ENCODE measurements at regions not wholly inside any gene's neighbourhood (a gene's known extent, or its start where the extent isn't known, plus 50 kb on each side); places are given as distances from the start of the nearest gene placed in this dataset.
"Not testable (repeated sequence)": the region's sequence is repeated elsewhere in the genome, so short reads cannot be mapped to it uniquely, and the experiment has no call there.

DNA sequence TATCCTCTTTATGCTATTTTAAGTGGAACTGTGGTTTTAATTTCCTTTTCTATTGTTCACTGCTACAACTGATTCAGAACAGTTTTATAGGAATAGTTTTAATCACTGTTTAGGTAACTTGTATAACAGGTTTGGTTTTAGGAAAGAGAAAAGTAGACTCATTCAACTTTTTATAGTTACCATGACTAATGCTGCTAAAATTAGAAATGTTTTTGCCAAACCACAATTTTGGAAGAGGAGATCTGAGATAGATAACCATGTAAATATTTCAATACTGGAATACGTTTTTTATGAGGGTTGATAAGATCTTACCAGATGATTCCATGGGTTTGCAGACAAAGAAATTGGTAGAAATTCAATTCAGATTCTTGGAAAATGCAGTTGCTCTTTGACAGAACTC lies 404.6 kb upstream of the ARRDC3 start:
- H3K27ac Mint-ChIP-seq (ENCODE audit: unreplicated experiment): no peak overlapping the region
- DNase-seq: no peak
- H3K27me3 Mint-ChIP-seq (ENCODE audit: unreplicated experiment): no peaks in the 10 kb centered on the region
- no peaks in the 10 kb centered on the region for H3K9me3 Mint-ChIP-seq (ENCODE audit: low read depth, unreplicated experiment)
- intact Hi-C loops (cut with micrococcal nuclease; ENCODE audit: unreplicated experiment): no loop called here
- TF ChIP-seq, protein P1, sequence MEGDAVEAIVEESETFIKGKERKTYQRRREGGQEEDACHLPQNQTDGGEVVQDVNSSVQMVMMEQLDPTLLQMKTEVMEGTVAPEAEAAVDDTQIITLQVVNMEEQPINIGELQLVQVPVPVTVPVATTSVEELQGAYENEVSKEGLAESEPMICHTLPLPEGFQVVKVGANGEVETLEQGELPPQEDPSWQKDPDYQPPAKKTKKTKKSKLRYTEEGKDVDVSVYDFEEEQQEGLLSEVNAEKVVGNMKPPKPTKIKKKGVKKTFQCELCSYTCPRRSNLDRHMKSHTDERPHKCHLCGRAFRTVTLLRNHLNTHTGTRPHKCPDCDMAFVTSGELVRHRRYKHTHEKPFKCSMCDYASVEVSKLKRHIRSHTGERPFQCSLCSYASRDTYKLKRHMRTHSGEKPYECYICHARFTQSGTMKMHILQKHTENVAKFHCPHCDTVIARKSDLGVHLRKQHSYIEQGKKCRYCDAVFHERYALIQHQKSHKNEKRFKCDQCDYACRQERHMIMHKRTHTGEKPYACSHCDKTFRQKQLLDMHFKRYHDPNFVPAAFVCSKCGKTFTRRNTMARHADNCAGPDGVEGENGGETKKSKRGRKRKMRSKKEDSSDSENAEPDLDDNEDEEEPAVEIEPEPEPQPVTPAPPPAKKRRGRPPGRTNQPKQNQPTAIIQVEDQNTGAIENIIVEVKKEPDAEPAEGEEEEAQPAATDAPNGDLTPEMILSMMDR (IDR thresholded peaks at IDR 0.05; ENCODE audit: unreplicated experiment): no peak
- CTCF ChIA-PET: no interaction called here
- no peaks in the 10 kb centered on the region for H3K36me3 Mint-ChIP-seq (ENCODE audit: insufficient read depth, unreplicated experiment)
- H3K4me1 Mint-ChIP-seq (ENCODE audit: low read depth, unreplicated experiment): no peaks in the 10 kb centered on the region
- no peak overlapping the region for H3K4me3 Mint-ChIP-seq (ENCODE audit: low read depth, unreplicated experiment)
- no TSS peak for BruUV-seq (replicated peaks)

DNA sequence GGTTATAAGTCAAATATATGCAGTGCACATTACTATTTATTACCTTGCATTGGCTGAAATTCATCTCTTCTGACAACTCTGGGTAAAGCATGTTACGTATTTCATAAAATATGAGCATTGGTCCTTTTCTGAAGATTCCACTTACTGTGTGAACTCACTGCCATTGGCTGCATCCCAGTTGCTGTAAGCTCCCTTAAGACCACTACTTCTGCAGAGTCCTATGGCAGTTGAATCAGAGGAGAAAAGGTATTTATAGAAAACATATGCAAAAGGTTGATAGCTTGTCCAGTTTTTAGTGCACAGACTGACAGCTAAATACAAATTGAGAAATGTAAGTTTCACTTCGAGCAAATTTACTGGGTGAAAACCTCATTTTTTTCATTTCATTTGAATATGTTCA lies 394.6 kb upstream of the ARRDC3 start:
- no peaks in the 10 kb centered on the region for H3K4me1 Mint-ChIP-seq (ENCODE audit: low read depth, unreplicated experiment)
- TF ChIP-seq, protein P1 (IDR thresholded peaks at IDR 0.05; ENCODE audit: unreplicated experiment): no peak
- no peaks in the 10 kb centered on the region for H3K9me3 Mint-ChIP-seq (ENCODE audit: low read depth, unreplicated experiment)
- BruUV-seq (replicated peaks): no TSS peak
- no peaks in the 10 kb centered on the region for H3K27me3 Mint-ChIP-seq (ENCODE audit: unreplicated experiment)
- H3K27ac Mint-ChIP-seq (ENCODE audit: unreplicated experiment): no peak overlapping the region
- intact Hi-C loops (cut with micrococcal nuclease; ENCODE audit: unreplicated experiment): no loop called here
- CTCF ChIA-PET: no interaction called here
- no peaks in the 10 kb centered on the region for H3K36me3 Mint-ChIP-seq (ENCODE audit: insufficient read depth, unreplicated experiment)
- no peak overlapping the region for H3K4me3 Mint-ChIP-seq (ENCODE audit: low read depth, unreplicated experiment)
- no peak for DNase-seq

GRCh38 chr5:91776249-91776648 lies 393.1 kb upstream of the ARRDC3 start:
- CTCF ChIA-PET: no interaction called here
- no peak overlapping the region for H3K4me3 Mint-ChIP-seq (ENCODE audit: low read depth, unreplicated experiment)
- DNase-seq: no peak
- H3K36me3 Mint-ChIP-seq (ENCODE audit: insufficient read depth, unreplicated experiment): no peaks in the 10 kb centered on the region
- no peak overlapping the region for H3K27ac Mint-ChIP-seq (ENCODE audit: unreplicated experiment)
- no TSS peak for BruUV-seq (replicated peaks)
- intact Hi-C loops (cut with micrococcal nuclease; ENCODE audit: unreplicated experiment): no loop called here
- TF ChIP-seq, protein P1 (IDR thresholded peaks at IDR 0.05; ENCODE audit: unreplicated experiment): no peak
- H3K27me3 Mint-ChIP-seq (ENCODE audit: unreplicated experiment): no peaks in the 10 kb centered on the region
- H3K9me3 Mint-ChIP-seq (ENCODE audit: low read depth, unreplicated experiment): no peaks in the 10 kb centered on the region
- H3K4me1 Mint-ChIP-seq (ENCODE audit: low read depth, unreplicated experiment): no peaks in the 10 kb centered on the region

- TF ChIP-seq, protein P1 (IDR thresholded peaks at IDR 0.05; ENCODE audit: unreplicated experiment): no peak
- Mint-ChIP-seq H3K27me3 (ENCODE audit: unreplicated experiment) (no peaks in the 10 kb centered on the region), H3K4me1 (ENCODE audit: low read depth, unreplicated experiment) (no peaks in the 10 kb centered on the region), H3K9me3 (ENCODE audit: low read depth, unreplicated experiment) (no peaks in the 10 kb centered on the region), H3K36me3 (ENCODE audit: insufficient read depth, unreplicated experiment) (no peaks in the 10 kb centered on the region), H3K27ac (ENCODE audit: unreplicated experiment) (no peak overlapping the region), H3K4me3 (ENCODE audit: low read depth, unreplicated experiment) (no peak overlapping the region)
- BruUV-seq (replicated peaks): no TSS peak
- intact Hi-C loops (cut with micrococcal nuclease; ENCODE audit: unreplicated experiment): no loop called here
- CTCF ChIA-PET: no interaction called here
- no peak for DNase-seq
Measured at GRCh38 chr5:91770400-91770799, 387.3 kb upstream of the ARRDC3 start.

- H3K27ac Mint-ChIP-seq (ENCODE audit: unreplicated experiment); CTCF ChIA-PET; BruUV-seq (replicated peaks); H3K4me3 Mint-ChIP-seq (ENCODE audit: low read depth, unreplicated experiment); intact Hi-C loops (cut with micrococcal nuclease; ENCODE audit: unreplicated experiment); H3K4me1 Mint-ChIP-seq (ENCODE audit: low read depth, unreplicated experiment); DNase-seq; H3K27me3 Mint-ChIP-seq (ENCODE audit: unreplicated experiment); H3K36me3 Mint-ChIP-seq (ENCODE audit: insufficient read depth, unreplicated experiment); H3K9me3 Mint-ChIP-seq (ENCODE audit: low read depth, unreplicated experiment): not testable (repeated sequence)
Measured at GRCh38 chr5:91757383-91757782, 374.3 kb upstream of the ARRDC3 start.
